Uterus (tissue), 3 donors: ENCODE measurements at regions not wholly inside any gene's neighbourhood (a gene's known extent, or its start where the extent isn't known, plus 50 kb on each side); places are given as distances from the start of the nearest gene placed in this dataset.

Experiments used
- DNase-seq, 2 donors: peaks; one replicate each; pipeline ENCODE4 v3.0.0-alpha.2; 2019 to 2020
- H3K27ac ChIP-seq, 2 donors: fragments of 200-600 bp; sonication (generic); 1 replicate in 1 of 2; 2 replicates in 1 of 2; pipeline ENCODE4 v1.5.1; 2016 to 2018
- H3K27me3 ChIP-seq, 2 donors: fragments of 200-600 bp; sonication (generic); one replicate each; pipeline ENCODE4 v1.5.1; 2018 to 2019; ENCODE audit warnings: control low read depth in 1 of 2
- H3K36me3 ChIP-seq, 2 donors: fragments of 200-600 bp; sonication (generic); one replicate each; pipeline ENCODE4 v1.5.1; 2019; ENCODE audit warnings: control low read depth in 1 of 2
- H3K4me1 ChIP-seq, 2 donors: fragments of 200-600 bp; sonication (generic); one replicate each; pipeline ENCODE4 v1.5.1; 2018 to 2019; ENCODE audit warnings: control low read depth in 1 of 2
- H3K4me3 ChIP-seq, 2 donors: fragments of 200-600 bp; sonication (generic); 1 replicate in 1 of 2; 2 replicates in 1 of 2; pipeline ENCODE4 v1.5.1; 2018 to 2019; ENCODE audit warnings: mild to moderate bottlenecking in 1 of 2
- H3K9me3 ChIP-seq, 2 donors: fragments of 200-600 bp; sonication (generic); one replicate each; pipeline ENCODE4 v1.5.1; 2019; ENCODE audit warnings: control low read depth in 1 of 2
- POLR2A ChIP-seq, 2 donors: fragments of 450-650 bp; IDR thresholded peaks; one replicate each; pipeline ENCODE4 v1.6.1; 2016; ENCODE audit warnings: antibody characterized with exemption in 2 of 2, mild to moderate bottlenecking in 1 of 2, moderate library complexity in 1 of 2
- intact Hi-C: fragments of 100-400 bp; cut with DNase I; formaldehyde crosslinking; loops from one replicate; pipeline ENCODE4 v1.15.1; 2023; ENCODE audit warnings: low total_unique reads
- TF ChIP-seq, protein P1 (sequence below), 4 experiments: fragments of 200-600 bp in 2 of 4; fragments of 450-650 bp in 2 of 4; sonication (generic) in 2 of 4; IDR thresholded peaks; one replicate each; pipeline ENCODE4 v1.5.1; 2016 to 2019; ENCODE audit warnings: antibody characterized with exemption in 4 of 4, mild to moderate bottlenecking in 2 of 4, moderate library complexity in 1 of 4
- donor health status: DM: yes; HTN: yes; CAD: no.

DNA sequence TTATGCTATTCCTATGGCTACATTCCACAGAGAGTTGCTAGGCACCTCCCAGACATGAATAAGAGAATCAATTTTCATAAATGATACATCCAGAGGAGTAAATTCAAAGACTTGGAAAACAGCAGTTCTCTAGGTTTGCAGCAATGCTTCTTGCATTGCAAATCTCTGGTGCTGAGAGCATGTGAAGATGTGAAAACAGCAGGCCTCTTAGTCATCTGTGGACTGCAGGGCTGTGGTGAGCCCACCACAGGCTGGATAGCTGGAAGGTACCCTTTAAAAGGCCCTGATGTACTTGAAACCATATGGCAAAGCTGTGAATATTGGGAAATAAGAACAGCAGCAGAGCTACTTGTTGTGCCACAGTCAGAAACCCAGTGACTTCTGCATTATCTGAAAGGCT, 2135.9 kb downstream of the ARAP2 start:
- TF ChIP-seq, protein P1, sequence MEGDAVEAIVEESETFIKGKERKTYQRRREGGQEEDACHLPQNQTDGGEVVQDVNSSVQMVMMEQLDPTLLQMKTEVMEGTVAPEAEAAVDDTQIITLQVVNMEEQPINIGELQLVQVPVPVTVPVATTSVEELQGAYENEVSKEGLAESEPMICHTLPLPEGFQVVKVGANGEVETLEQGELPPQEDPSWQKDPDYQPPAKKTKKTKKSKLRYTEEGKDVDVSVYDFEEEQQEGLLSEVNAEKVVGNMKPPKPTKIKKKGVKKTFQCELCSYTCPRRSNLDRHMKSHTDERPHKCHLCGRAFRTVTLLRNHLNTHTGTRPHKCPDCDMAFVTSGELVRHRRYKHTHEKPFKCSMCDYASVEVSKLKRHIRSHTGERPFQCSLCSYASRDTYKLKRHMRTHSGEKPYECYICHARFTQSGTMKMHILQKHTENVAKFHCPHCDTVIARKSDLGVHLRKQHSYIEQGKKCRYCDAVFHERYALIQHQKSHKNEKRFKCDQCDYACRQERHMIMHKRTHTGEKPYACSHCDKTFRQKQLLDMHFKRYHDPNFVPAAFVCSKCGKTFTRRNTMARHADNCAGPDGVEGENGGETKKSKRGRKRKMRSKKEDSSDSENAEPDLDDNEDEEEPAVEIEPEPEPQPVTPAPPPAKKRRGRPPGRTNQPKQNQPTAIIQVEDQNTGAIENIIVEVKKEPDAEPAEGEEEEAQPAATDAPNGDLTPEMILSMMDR (IDR thresholded peaks at IDR 0.05), result no peak
- TF ChIP-seq POLR2A (IDR thresholded peaks at IDR 0.05), result no peak
- DNase-seq, result no peak
- no peaks in the 10 kb centered on the region for H3K4me1 ChIP-seq
- H3K9me3 ChIP-seq, result no peaks in the 10 kb centered on the region
- H3K27me3 ChIP-seq, result no peaks in the 10 kb centered on the region
- H3K36me3 ChIP-seq, result no peaks in the 10 kb centered on the region
- H3K4me3 ChIP-seq, result no peak overlapping the region
- intact Hi-C loops, result no loop called here
- no peak overlapping the region for H3K27ac ChIP-seq

DNA sequence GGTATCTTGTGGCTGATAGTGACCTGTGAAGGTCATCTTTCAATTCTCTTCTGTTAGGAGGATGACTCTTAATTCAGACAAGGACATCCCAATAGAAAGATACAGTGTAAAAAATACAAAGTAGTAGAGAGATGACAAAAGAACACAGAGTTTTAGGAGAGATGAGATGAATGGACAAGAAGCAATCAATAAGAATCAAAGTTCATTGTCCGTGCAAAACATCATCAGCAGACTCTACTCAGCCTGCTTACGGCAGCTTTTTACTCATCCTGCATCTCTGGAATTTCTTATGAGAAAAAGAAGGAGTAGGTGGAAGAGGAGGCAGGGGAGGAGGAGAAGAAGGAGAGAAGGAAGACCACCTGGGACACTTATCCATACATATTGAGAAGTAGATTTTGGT, 2131.7 kb downstream of the ARAP2 start:
- no peaks in the 10 kb centered on the region for H3K36me3 ChIP-seq
- no peaks in the 10 kb centered on the region for H3K9me3 ChIP-seq
- no peak overlapping the region for H3K4me3 ChIP-seq
- H3K27ac ChIP-seq, result no peak overlapping the region
- no peak for TF ChIP-seq POLR2A (IDR thresholded peaks at IDR 0.05)
- TF ChIP-seq, protein P1 (IDR thresholded peaks at IDR 0.05), result no peak
- no peaks in the 10 kb centered on the region for H3K4me1 ChIP-seq
- intact Hi-C loops, result no loop called here
- DNase-seq, result no peak
- no peaks in the 10 kb centered on the region for H3K27me3 ChIP-seq

DNA sequence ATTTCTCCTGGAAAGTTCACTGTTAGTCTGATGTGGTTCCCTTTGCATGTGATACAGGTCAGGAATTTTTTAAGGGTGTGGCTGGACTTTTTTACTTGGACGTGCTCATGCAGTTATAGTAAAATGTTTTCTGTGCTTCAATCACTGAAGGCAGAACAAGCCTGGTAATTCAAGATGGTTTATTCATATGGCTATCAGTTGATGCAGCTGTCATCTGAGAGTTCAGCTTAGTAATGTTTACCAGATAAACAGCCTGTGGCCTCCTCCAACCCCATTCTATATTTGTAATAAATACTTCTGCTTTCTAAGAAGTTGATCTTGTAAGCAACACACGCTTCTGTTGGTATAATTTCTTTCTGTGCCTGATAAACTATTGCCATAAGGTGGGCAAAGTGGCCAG, 2105.9 kb downstream of the ARAP2 start:
- intact Hi-C loops, result no loop called here
- no peaks in the 10 kb centered on the region for H3K9me3 ChIP-seq

GRCh38 chr4:34139346-34139745, 2105.0 kb downstream of the ARAP2 start:
- no peak overlapping the region for H3K4me3 ChIP-seq
- H3K27me3 ChIP-seq, result no peaks in the 10 kb centered on the region
- no peak overlapping the region for H3K27ac ChIP-seq
- no peaks in the 10 kb centered on the region for H3K4me1 ChIP-seq
- no peaks in the 10 kb centered on the region for H3K9me3 ChIP-seq
- TF ChIP-seq, protein P1 (IDR thresholded peaks at IDR 0.05), result no peak
- no peak for TF ChIP-seq POLR2A (IDR thresholded peaks at IDR 0.05)
- H3K36me3 ChIP-seq, result no peaks in the 10 kb centered on the region
- DNase-seq, result no peak
- intact Hi-C loops, result no loop called here

More for the DNA sequence above, 2105.9 kb downstream of the ARAP2 start:
- DNase-seq, result no peak
- H3K36me3 ChIP-seq, result no peaks in the 10 kb centered on the region
- H3K27ac ChIP-seq, result no peak overlapping the region
- H3K4me1 ChIP-seq, result no peaks in the 10 kb centered on the region
- TF ChIP-seq POLR2A (IDR thresholded peaks at IDR 0.05), result no peak
- TF ChIP-seq, protein P1 (IDR thresholded peaks at IDR 0.05), result no peak
- no peak overlapping the region for H3K4me3 ChIP-seq
- no peaks in the 10 kb centered on the region for H3K27me3 ChIP-seq

- Histone ChIP-seq H3K27ac (no peak overlapping the region), H3K4me3 (no peak overlapping the region), H3K27me3 (no peaks in the 10 kb centered on the region), H3K36me3 (peaks cover 0 to 4% of the 10 kb centered on the region in 2 donors), H3K9me3 (no peaks in the 10 kb centered on the region), H3K4me1 (no peaks in the 10 kb centered on the region)
- DNase-seq, result no peak
- intact Hi-C loops, result no loop called here
- TF ChIP-seq POLR2A (IDR thresholded peaks at IDR 0.05), result no peak
- TF ChIP-seq, protein P1 (IDR thresholded peaks at IDR 0.05), result no peak
Observed at GRCh38 chr4:34148322-34148908, 2095.9 kb downstream of the ARAP2 start.
